ENCODE measurements at regions not wholly inside any gene's neighbourhood (a gene's known extent, or its start where the extent isn't known, plus 50 kb on each side); places are given as distances from the start of the nearest gene placed in this dataset.
"Not testable (repeated sequence)": the region's sequence is repeated elsewhere in the genome, so short reads cannot be mapped to it uniquely, and the experiment has no call there.

- H3K27ac ChIP-seq (ENCODE audit: insufficient read depth in 1 of 2, low read depth in 1 of 2, low read length in 2 of 2, poor library complexity in 1 of 2, severe bottlenecking in 2 of 2): no peak overlapping the region
- no peaks in the 10 kb centered on the region for H3K9me3 ChIP-seq (ENCODE audit: control extremely low read depth in 1 of 5, control insufficient read depth in 4 of 5, insufficient read depth in 2 of 5, low read depth in 1 of 5, low read length in 4 of 5)
- peaks cover 0 to 35% (median 2%) of the 10 kb centered on the region in 5 experiments for H3K27me3 ChIP-seq (replicated peaks in 2 of 5; ENCODE audit: control insufficient read depth in 4 of 5, insufficient read depth in 5 of 5, low read length in 4 of 5)
- 96% methylated on average over 14 of the region's 24 CpGs for WGBS (ENCODE audit: insufficient coverage)
- no peak for DNase-seq
- no peaks in the 10 kb centered on the region for H3K36me3 ChIP-seq (ENCODE audit: control insufficient read depth in 4 of 4, insufficient read depth in 4 of 4, low read length in 3 of 4)
- ChIA-PET POLR2A (no interaction called here), CTCF (no interaction called here)
- no peak overlapping the region for H3K4me3 ChIP-seq (ENCODE audit: control insufficient read depth in 1 of 7, extremely low read depth in 1 of 7, insufficient read depth in 4 of 7, low read depth in 2 of 7, low read length in 6 of 7)
- peaks cover 0 to 8% (median 5%) of the 10 kb centered on the region in 4 experiments for H3K4me1 ChIP-seq (ENCODE audit: control extremely low read depth in 1 of 4, control insufficient read depth in 4 of 4, insufficient read depth in 4 of 4, low read length in 3 of 4)
Measured at GRCh38 chr5:1636981-1637638, 113.3 kb upstream of the LPCAT1 start.

GRCh38 chr5:1636208-1636770, 112.5 kb upstream of the LPCAT1 start:
- H3K4me3 ChIP-seq (ENCODE audit: control insufficient read depth in 1 of 7, extremely low read depth in 1 of 7, insufficient read depth in 4 of 7, low read depth in 2 of 7, low read length in 6 of 7); DNase-seq; H3K27ac ChIP-seq (ENCODE audit: insufficient read depth in 1 of 2, low read depth in 1 of 2, low read length in 2 of 2, poor library complexity in 1 of 2, severe bottlenecking in 2 of 2); H3K4me1 ChIP-seq (ENCODE audit: control extremely low read depth in 1 of 4, control insufficient read depth in 4 of 4, insufficient read depth in 4 of 4, low read length in 3 of 4); H3K9me3 ChIP-seq (ENCODE audit: control extremely low read depth in 1 of 5, control insufficient read depth in 4 of 5, insufficient read depth in 2 of 5, low read depth in 1 of 5, low read length in 4 of 5); H3K36me3 ChIP-seq (ENCODE audit: control insufficient read depth in 4 of 4, insufficient read depth in 4 of 4, low read length in 3 of 4); POLR2A ChIA-PET; CTCF ChIA-PET: not testable (repeated sequence)
- peaks cover 0 to 32% (median 2%) of the 10 kb centered on the region in 5 experiments for H3K27me3 ChIP-seq (replicated peaks in 2 of 5; ENCODE audit: control insufficient read depth in 4 of 5, insufficient read depth in 5 of 5, low read length in 4 of 5)
- 97% methylated on average over 14 of the region's 21 CpGs for WGBS (ENCODE audit: insufficient coverage)

GRCh38 chr5:1635477-1635876, 111.7 kb upstream of the LPCAT1 start:
- POLR2A ChIA-PET, DNase-seq: not testable (repeated sequence)
- WGBS (ENCODE audit: insufficient coverage): no CpG with 5 or more reads among the region's 2 CpGs

GRCh38 chr5:1634337-1634661, 110.5 kb upstream of the LPCAT1 start:
- POLR2A ChIA-PET: no interaction called here
- no peak for DNase-seq
- no CpG with 5 or more reads among the region's 18 CpGs for WGBS (ENCODE audit: insufficient coverage)
- Histone ChIP-seq H3K4me3 (ENCODE audit: control insufficient read depth in 1 of 7, extremely low read depth in 1 of 7, insufficient read depth in 4 of 7, low read depth in 2 of 7, low read length in 6 of 7) (peak overlapping the region; percentile 61 to 80 (median 69)), H3K27ac (ENCODE audit: insufficient read depth in 1 of 2, low read depth in 1 of 2, low read length in 2 of 2, poor library complexity in 1 of 2, severe bottlenecking in 2 of 2) (no peak overlapping the region), H3K36me3 (ENCODE audit: control insufficient read depth in 4 of 4, insufficient read depth in 4 of 4, low read length in 3 of 4) (no peaks in the 10 kb centered on the region), H3K27me3 (replicated peaks in 2 of 5; ENCODE audit: control insufficient read depth in 4 of 5, insufficient read depth in 5 of 5, low read length in 4 of 5) (peaks cover 0 to 28% (median 2%) of the 10 kb centered on the region in 5 experiments), H3K9me3 (ENCODE audit: control extremely low read depth in 1 of 5, control insufficient read depth in 4 of 5, insufficient read depth in 2 of 5, low read depth in 1 of 5, low read length in 4 of 5) (no peaks in the 10 kb centered on the region), H3K4me1 (ENCODE audit: control extremely low read depth in 1 of 4, control insufficient read depth in 4 of 4, insufficient read depth in 4 of 4, low read length in 3 of 4) (peaks cover 0 to 8% (median 5%) of the 10 kb centered on the region in 4 experiments)
- CTCF ChIA-PET: no interaction called here

More at GRCh38 chr5:1635477-1635876, 111.7 kb upstream of the LPCAT1 start:
- H3K27ac ChIP-seq (ENCODE audit: insufficient read depth in 1 of 2, low read depth in 1 of 2, low read length in 2 of 2, poor library complexity in 1 of 2, severe bottlenecking in 2 of 2); H3K4me1 ChIP-seq (ENCODE audit: control extremely low read depth in 1 of 4, control insufficient read depth in 4 of 4, insufficient read depth in 4 of 4, low read length in 3 of 4); H3K4me3 ChIP-seq (ENCODE audit: control insufficient read depth in 1 of 7, extremely low read depth in 1 of 7, insufficient read depth in 4 of 7, low read depth in 2 of 7, low read length in 6 of 7); H3K9me3 ChIP-seq (ENCODE audit: control extremely low read depth in 1 of 5, control insufficient read depth in 4 of 5, insufficient read depth in 2 of 5, low read depth in 1 of 5, low read length in 4 of 5); H3K36me3 ChIP-seq (ENCODE audit: control insufficient read depth in 4 of 4, insufficient read depth in 4 of 4, low read length in 3 of 4); CTCF ChIA-PET: not testable (repeated sequence)
- H3K27me3 ChIP-seq (replicated peaks in 2 of 5; ENCODE audit: control insufficient read depth in 4 of 5, insufficient read depth in 5 of 5, low read length in 4 of 5): peaks cover 0 to 31% (median 2%) of the 10 kb centered on the region in 5 experiments

GRCh38 chr5:1633605-1634336, 110.0 kb upstream of the LPCAT1 start:
- Histone ChIP-seq H3K4me1 (ENCODE audit: control extremely low read depth in 1 of 4, control insufficient read depth in 4 of 4, insufficient read depth in 4 of 4, low read length in 3 of 4) (peaks cover 0 to 8% (median 5%) of the 10 kb centered on the region in 4 experiments), H3K27ac (ENCODE audit: insufficient read depth in 1 of 2, low read depth in 1 of 2, low read length in 2 of 2, poor library complexity in 1 of 2, severe bottlenecking in 2 of 2) (no peak overlapping the region), H3K27me3 (replicated peaks in 2 of 5; ENCODE audit: control insufficient read depth in 4 of 5, insufficient read depth in 5 of 5, low read length in 4 of 5) (peaks cover 0 to 28% (median 2%) of the 10 kb centered on the region in 5 experiments), H3K9me3 (ENCODE audit: control extremely low read depth in 1 of 5, control insufficient read depth in 4 of 5, insufficient read depth in 2 of 5, low read depth in 1 of 5, low read length in 4 of 5) (no peaks in the 10 kb centered on the region), H3K36me3 (ENCODE audit: control insufficient read depth in 4 of 4, insufficient read depth in 4 of 4, low read length in 3 of 4) (no peaks in the 10 kb centered on the region), H3K4me3 (ENCODE audit: control insufficient read depth in 1 of 7, extremely low read depth in 1 of 7, insufficient read depth in 4 of 7, low read depth in 2 of 7, low read length in 6 of 7) (peak overlapping the region; percentile 61 to 80 (median 69))
- peak; percentile 49 to 67 (median 65) for DNase-seq
- ChIA-PET CTCF (no interaction called here), POLR2A (no interaction called here)
- WGBS (ENCODE audit: insufficient coverage): 0% methylated on average over 68 of the region's 75 CpGs

- H3K36me3 ChIP-seq (ENCODE audit: control insufficient read depth in 4 of 4, insufficient read depth in 4 of 4, low read length in 3 of 4); H3K9me3 ChIP-seq (ENCODE audit: control extremely low read depth in 1 of 5, control insufficient read depth in 4 of 5, insufficient read depth in 2 of 5, low read depth in 1 of 5, low read length in 4 of 5); H3K27ac ChIP-seq (ENCODE audit: insufficient read depth in 1 of 2, low read depth in 1 of 2, low read length in 2 of 2, poor library complexity in 1 of 2, severe bottlenecking in 2 of 2); POLR2A ChIA-PET; CTCF ChIA-PET; H3K4me3 ChIP-seq (ENCODE audit: control insufficient read depth in 1 of 7, extremely low read depth in 1 of 7, insufficient read depth in 4 of 7, low read depth in 2 of 7, low read length in 6 of 7); H3K4me1 ChIP-seq (ENCODE audit: control extremely low read depth in 1 of 4, control insufficient read depth in 4 of 4, insufficient read depth in 4 of 4, low read length in 3 of 4); DNase-seq: not testable (repeated sequence)
- peaks cover 0 to 18% (median 2%) of the 10 kb centered on the region in 5 experiments for H3K27me3 ChIP-seq (replicated peaks in 2 of 5; ENCODE audit: control insufficient read depth in 4 of 5, insufficient read depth in 5 of 5, low read length in 4 of 5)
- WGBS (ENCODE audit: insufficient coverage): 100% methylated on average over 5 of the region's 5 CpGs
Measured at GRCh38 chr5:1631004-1631403, 107.2 kb upstream of the LPCAT1 start.

GRCh38 chr5:1626397-1626796, 102.6 kb upstream of the LPCAT1 start:
- POLR2A ChIA-PET; H3K27me3 ChIP-seq (replicated peaks in 2 of 5; ENCODE audit: control insufficient read depth in 4 of 5, insufficient read depth in 5 of 5, low read length in 4 of 5); H3K27ac ChIP-seq (ENCODE audit: insufficient read depth in 1 of 2, low read depth in 1 of 2, low read length in 2 of 2, poor library complexity in 1 of 2, severe bottlenecking in 2 of 2); H3K4me1 ChIP-seq (ENCODE audit: control extremely low read depth in 1 of 4, control insufficient read depth in 4 of 4, insufficient read depth in 4 of 4, low read length in 3 of 4); H3K4me3 ChIP-seq (ENCODE audit: control insufficient read depth in 1 of 7, extremely low read depth in 1 of 7, insufficient read depth in 4 of 7, low read depth in 2 of 7, low read length in 6 of 7); H3K36me3 ChIP-seq (ENCODE audit: control insufficient read depth in 4 of 4, insufficient read depth in 4 of 4, low read length in 3 of 4); CTCF ChIA-PET; H3K9me3 ChIP-seq (ENCODE audit: control extremely low read depth in 1 of 5, control insufficient read depth in 4 of 5, insufficient read depth in 2 of 5, low read depth in 1 of 5, low read length in 4 of 5); DNase-seq: not testable (repeated sequence)
- WGBS (ENCODE audit: insufficient coverage): 99% methylated on average over 12 of the region's 12 CpGs
